CD4-positive, alpha-beta T cell treated with Interleukin-2 at 100 ng/mL for 4 hours (primary cell): ENCODE measurements at regions not wholly inside any gene's neighbourhood (a gene's known extent, or its start where the extent isn't known, plus 50 kb on each side); places are given as distances from the start of the nearest gene placed in this dataset.
"Not testable (repeated sequence)": the region's sequence is repeated elsewhere in the genome, so short reads cannot be mapped to it uniquely, and the experiment has no call there.

Experiments used
- DNase-seq: peaks from one replicate; pipeline ENCODE4 v3.0.0-alpha.2; 2020; ENCODE audit warnings: low spot score

DNA sequence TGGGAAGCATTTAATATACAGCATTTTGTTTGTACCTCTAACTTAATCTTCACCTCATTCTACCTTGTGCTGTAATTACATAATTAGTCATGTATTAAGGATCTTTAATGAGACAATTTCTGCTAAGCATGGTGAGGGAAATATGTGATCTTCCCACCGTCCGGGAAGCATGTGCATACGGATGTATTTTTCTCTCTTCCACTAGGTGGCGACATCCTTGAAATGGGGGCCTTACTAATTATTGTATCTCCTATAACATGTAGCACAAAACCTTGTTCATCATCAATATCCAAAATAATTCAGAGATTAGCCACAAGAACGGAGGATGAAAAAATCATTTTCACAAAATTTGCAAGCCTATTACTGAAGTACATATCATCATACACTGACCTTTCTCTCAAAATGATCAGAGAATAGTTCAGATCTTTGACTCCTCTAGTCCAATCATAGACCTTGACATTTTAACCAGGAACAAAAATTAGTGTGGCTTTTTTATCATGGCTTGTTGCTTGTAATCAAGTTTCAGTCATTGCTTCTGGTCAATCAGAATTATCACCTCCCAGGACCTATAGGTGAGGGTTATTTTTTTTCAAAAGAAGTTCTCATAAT is 148.9 kb upstream of the GBE1 start:
- DNase-seq: peak; percentile 38

DNA sequence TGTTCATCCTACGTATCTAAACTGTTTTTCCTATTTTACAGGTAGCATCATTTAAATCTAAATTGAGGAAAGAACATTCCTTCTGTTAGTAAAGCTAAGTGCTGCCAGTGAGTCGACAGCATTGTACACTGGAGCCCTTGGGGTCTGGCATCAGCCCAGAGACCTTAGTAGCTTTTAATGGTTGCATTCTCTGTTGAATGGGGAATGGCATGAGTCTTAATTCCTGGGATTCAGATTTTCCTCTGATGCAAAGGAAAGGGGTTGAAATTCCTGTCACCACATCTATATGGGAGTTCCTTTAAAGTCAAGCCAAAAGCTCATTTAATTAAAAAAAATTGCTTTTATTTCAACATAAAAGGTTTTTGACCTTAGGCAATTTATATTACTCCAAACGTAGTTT is 148.4 kb upstream of the GBE1 start:
- DNase-seq: no peak

DNA sequence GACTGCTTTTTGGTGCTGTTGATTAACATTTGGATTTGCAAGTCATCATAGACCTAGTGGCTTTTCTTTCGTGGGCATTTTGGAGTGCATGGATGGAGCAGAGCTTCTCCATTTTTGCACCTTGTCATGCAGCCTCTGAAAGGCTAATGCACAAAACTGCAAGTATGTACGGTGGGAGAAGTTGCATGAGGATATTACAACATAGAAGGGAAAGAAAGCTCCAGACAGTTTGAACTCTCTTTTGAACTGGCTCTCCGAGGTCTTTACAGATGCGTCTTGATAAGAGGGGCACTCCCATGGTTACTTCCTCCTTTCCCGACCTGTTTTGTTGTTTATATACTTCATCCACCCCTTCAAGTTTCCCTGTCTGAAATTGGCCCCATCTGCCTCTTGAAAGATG is 147.1 kb upstream of the GBE1 start:
- no peak for DNase-seq

DNA sequence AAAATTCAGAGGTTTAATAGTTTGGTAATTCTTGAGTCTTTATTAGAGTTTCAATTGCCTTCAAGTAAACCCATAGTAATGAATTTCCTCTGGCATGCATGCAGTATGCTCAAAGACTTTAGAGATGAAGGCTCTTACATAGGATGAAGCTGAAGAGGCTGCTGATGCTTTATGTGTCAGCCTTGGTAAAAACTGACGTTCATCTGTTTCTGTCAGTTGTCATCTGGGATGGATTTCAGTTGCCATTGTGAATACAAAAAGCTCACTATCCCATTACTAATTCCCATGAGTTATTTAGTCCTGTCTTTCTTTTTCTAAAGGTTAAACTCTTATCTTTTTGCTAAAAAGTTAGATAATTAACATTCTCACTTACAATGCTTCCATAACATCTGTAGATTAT is 136.9 kb upstream of the GBE1 start:
- no peak for DNase-seq

DNA sequence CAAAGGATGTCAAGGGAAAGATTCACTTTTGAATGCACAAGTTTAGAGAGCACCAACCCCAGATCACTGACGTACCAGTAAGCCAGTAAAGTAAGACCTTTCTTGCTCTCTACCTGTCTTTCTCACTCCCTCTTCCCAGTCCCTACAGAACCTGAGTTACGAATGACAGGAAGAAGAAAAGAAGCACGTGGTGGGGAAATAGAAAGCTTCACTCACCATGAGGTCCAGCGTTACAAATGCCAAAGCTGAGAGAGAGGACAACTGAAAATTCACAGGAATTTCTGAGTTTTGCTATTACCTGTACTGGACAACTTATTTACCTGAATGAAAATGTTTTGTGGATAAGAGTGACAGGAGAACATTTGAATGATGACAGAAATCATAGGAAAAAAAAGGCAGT is 133.2 kb upstream of the GBE1 start:
- no peak for DNase-seq

DNA sequence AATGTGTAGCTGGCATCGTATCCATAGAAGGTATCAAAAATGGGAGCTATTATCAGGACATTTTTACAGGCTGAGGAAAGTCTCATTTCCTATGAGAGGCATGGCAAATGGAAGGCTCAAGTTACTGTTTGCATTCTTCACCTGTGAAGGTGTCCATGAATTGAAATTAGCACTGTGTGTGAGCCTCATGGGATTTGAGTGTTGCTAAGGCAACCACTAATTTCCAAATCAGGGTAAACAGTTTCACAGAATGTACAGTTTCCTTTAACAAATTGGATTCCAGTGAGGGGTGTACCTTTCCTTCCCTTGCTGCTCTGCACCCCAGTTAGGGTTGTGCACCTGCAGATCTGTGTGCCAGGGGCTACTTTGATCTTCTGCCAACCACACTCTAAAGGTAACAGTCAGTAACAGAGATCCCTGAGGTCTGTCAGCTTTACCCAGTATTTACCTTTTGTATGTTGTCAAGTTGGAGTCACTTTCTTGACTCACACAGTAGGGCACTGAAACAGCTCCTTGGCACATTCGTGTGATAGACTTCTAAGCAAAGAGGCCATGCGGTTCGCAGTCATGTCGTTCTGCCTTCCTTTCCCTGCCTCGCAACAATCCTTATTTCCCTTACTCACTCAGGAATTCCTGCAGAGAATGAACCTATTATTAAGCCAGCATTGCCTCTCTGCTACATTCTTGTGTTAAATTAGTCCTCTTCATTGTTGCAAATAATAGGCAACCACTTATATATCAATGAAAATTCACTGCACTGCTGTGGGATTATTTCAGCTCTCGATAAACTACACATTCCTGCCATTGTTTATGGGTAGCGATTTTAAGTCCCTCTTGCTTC is 129.8 kb upstream of the GBE1 start:
- no peak for DNase-seq

DNA sequence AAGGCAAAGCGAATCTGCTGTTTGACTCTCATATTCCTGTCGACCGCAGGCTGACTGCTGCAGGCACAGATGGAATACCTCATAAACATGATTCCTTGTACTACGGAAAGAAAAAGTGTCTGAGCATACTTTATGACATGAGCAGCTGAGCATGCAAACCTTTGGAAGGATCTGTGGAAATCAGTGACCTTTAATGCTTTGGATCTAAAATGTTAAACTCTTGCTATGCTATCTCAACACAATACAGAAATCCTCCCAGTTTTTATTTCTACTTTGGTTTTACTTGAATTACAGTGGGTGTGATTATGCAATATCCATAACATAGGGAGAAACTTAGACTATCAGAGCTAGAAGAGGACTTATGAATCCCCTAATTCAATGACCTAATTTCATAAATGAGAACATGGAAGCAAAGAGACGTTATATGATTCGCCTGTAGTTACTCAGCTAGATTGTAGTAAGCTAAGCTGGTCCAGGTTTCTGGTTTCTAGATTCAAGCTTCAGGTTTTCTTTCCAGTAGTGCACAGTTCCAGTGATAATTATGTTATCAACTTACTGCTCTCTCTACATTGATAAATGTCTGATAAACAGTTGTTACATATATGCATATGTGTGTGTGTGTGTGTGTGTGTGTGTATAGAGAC is 127.6 kb upstream of the GBE1 start:
- DNase-seq: no peak

DNA sequence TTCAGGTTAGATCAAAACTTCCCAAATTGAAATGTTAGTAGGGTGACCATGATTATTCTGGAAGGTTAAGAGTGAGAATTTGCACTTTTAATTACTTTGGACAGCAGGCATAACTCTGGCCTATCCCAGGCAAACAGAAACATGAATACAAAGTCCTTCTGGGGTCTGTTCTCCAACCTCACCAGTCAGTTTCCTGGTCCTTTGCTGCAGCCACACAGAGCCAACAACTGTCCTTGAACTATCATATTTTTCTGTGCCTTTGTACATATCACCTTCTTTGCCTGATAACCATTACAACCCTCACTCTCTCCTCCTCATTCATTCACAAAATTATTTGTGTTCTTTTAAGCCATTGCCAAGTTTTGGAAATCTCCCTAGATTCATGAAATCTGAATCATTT is 126.0 kb upstream of the GBE1 start:
- DNase-seq: no peak

DNA sequence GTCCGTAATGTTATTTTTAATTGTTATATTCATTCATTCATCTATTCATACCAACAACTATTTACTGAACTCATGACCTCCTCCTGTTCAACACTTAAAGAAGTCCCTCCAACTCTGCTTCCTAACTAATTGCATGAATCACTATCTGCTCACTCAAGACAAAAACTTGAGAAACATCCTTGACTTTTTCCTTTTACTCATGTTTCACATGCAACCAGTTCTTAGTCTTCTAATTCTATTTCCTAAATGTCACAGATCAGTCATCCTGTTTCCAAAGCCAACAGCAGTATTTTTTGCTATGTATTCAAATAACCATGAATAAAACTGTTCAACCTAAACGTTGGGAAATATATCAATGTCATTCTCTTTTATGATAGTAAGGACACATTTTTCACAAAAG is 124.6 kb upstream of the GBE1 start:
- no peak for DNase-seq

DNA sequence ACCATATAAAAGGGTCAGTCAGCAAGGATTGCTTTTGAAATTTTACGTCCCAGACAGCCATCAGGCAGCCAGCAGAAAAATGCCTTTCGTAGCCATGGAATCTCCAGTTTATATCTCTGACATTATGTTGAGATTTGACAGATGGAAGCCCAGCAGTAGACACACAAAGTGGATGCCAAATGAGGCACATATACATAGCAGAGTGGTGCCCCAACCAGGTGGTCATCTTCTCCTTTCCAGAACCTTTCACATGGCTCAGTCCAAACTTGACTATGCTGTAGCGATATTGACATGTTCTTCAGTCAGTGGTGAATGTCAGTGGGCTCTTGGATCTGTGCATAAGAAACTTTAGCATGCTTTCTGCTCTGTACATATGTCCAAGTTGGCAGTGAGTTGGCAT is 123.3 kb upstream of the GBE1 start:
- no peak for DNase-seq

DNA sequence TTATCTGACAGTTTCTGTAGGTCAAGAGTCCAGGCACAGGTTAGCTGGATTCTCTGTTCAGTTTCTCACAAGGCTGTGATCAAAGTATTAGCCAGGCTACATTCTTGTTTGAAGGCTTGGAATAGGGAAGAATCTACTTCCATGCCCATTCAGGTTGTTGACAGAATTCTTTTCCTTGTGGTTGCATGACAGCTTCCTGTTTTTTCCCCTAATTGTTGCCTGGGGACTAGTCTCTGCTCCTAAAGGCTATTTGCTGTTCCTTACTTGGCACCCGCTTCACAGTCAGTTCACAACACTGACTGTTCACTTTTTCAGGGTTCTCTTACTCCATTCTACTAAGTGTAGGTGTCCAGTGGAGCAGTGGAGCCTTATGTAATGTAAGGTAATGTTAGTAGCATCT is 115.4 kb upstream of the GBE1 start:
- no peak for DNase-seq

DNA sequence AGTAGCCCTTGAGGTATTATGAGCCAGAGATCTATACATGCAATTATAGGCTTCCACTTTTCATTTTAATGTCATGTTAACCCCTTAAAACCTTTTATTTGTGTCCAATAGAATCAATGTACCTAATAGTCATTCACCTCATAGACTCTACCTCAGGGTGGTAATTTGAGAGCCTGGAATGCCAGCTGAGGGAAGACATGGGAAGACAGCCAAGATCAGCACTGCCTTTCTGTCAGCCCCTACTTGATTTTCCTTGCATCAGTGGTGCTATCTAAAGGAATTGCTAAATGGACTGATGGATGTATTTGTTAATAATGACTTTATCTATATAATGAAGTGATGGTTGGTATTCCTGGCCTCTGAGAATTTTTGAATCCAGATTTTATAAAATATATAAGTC is 113.3 kb upstream of the GBE1 start:
- DNase-seq: no peak

DNA sequence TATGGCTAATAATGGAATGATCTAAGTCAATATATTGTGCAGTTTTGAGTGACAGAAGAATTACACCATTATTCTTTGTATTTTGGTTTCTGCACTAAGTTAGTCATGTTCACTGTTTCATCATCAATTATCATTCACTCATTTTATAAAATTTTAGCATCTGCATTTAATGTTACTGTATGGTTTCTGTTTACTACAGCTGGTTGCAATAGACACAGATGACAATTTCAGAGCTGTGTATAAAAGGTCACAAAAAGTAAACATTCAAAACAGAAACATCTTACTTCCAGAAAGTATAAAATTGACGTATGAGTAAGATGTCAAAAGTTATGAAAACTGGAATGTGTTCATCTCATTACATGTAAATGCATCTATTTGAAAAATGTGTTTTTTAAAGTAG is 111.1 kb upstream of the GBE1 start:
- no peak for DNase-seq

DNA sequence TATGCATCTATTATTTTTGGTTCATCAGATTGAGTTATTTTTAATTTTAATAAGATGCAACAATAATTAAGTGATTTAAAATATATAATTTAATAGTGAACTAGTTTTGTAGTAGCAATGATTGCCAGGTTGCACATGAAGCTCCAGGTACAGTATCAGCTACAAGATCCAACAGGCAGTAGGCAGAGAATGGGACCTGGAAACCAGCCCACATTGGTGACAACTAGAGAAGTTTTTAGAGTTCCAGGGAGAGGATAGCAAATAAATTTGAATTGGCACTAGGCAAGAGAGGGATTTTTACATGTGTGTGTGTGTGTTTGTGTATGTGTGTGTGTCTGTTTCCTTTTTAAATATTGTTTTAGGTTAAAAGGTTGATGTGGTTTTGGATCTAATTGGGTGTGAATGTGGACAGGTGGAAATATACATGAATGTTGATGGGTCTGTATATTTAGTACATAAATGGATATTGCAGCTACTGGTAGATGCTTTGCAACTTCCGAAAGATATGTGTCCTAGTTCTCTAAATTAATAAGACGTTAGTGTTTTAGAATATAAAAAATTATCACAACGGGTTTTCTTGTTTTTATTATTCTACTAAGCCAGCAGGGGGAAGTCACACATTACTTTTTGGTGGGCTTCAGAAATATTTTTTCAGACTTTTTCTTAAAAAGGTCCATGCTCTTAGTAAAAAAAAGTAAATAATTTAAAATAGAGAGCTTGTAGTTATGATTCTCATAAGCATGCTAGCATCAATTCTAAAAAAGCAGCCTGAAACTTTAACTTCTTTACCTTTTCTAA is 110.1 kb upstream of the GBE1 start:
- DNase-seq: no peak

DNA sequence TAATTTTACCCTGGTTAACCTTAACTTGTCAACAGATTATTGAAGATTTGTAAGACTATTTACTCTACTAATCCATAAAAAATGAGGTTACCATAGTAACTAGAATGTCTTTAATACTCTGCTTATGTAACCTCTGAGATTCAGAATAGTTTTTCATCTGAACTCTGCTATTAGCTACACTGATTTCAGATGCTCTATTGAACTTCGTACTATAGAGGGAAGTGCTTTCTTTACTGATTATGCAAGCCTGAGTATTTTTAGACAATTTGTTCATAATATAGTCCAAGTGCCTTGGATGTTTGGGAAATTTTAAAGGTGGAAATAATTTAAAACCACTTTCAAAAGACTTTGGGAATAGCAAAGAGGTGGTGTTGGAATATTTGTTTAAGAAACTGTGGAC is 107.9 kb upstream of the GBE1 start:
- no peak for DNase-seq

DNA sequence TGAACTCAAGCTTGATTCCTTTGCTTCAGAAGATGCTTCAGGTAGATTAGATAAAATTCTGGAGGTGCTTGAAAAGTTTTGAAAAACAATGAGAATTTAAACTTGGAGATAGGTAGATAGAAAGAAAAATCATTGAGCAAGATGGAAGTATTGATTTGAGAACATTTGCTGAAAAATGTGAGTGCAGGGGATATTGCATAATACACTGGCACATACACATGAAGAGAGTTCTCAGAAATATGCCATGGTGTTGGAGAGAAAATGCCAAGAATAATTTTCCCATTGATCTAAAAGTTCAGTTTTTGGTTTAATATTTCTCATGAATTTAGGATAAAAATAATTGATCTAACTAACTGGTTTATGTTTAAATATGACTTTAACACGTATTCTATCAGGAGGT is 107.2 kb upstream of the GBE1 start:
- no peak for DNase-seq

DNA sequence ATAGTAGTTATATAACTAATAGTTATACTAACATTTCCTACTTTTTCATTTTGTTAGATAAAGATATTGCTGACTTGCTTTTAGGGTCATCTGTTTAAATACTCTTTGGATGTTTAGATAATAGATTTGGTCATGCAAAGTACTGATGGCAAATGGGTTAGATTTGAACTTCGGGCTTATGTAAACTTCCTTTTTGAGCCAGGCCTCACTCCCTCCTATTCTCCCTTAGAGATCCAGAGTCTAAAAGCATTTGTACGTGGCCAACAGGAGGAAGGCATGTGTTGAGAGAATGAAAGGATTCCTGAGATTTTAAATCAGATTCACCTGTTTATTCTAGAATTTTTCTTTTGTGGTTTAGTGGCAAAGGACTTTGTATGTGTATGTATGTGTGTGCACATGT is 106.4 kb upstream of the GBE1 start:
- DNase-seq: no peak

DNA sequence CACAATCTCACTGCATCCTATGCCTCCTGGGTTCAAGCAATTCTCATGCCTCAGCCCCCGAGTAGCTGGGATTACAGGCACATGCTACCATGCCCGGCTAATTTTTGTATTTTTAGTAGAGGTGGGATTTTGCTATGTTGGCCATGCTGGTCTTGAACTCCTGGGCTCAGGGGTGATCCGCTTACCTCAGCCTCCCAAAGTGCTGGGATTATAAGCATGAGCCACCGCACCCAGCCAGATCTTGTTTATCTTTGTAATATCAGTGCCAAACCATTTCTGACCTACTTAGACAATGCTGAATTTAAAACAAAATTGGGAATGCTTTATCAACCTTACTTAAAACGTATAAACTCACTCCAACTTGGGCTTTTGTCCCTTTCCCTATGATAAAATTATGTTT is 103.7 kb upstream of the GBE1 start:
- not testable (repeated sequence) for DNase-seq

DNA sequence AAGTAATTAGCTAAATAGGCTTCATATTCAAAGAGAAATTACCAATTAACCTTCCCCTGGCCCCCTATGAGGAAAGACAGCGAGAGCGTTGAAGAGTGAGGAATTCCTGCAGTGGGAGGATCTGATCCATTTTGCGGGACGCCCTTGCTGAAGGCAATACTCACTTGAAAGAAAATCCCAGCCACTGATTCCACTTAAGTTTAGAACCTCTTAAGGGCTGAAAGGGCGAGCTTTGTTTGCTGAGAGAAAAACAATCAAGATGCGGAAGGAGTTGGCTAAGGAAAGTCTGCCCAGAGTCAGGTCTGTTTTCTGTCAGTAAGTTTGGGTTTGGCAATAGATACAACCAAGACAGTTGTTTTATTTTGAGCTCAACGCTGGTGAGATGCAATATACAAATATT is 102.8 kb upstream of the GBE1 start:
- DNase-seq: no peak

DNA sequence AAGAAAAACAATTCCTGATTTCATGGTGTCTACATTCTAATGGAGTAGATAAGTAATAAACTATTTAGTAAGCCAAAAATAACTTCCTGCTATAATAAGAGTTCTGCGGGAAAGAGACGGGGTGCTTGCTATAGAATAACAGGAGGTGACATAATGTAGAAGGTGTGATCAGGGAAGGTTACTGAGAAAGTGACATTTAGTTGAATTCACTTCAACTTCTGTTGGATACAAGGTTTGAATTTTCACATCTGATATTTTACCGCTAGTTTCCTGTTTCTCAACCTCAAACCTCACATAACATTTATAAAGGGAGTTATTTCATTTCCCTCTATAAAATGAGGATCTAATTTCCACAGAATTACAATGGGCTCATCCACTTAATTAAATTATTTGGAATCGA is 102.3 kb upstream of the GBE1 start:
- DNase-seq: no peak

DNA sequence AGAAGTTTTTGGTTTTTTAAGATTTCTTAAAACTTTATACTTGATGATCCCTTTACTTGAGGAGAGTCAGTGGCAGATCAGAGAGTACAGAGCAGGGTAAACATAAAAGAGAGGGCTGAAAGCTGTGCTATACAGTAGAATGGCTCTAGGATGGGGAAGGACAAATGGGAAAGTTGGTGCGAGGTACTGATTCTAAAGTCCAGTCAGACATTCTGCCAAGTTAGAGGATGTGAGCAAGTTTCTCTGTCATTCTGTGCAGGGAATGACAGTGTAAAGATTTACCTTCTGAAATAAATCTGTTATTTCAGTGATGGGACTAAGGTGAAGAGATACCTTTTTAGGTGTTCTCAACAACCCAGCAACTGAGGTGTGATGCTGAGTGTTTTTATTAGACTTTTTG is 100.1 kb upstream of the GBE1 start:
- DNase-seq: no peak

DNA sequence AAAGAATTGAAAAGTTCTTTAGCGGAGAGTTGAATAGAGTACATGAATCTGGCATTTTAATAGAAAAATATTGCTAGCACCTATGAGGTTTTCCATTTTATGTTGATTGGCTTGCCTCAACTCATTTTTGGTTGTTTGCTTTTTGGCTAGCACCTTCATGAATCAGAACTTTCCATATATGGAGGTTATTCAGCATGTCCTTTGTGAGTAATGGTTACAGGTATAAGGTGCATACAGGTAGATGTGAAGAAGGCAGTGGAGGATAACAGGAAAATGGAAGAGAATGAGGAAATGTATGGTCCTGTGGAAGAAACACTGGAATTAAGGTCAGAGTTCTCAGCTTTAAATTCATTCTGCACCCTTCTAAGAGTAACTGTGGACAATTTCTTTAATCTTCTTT is 98.1 kb upstream of the GBE1 start:
- no peak for DNase-seq

DNA sequence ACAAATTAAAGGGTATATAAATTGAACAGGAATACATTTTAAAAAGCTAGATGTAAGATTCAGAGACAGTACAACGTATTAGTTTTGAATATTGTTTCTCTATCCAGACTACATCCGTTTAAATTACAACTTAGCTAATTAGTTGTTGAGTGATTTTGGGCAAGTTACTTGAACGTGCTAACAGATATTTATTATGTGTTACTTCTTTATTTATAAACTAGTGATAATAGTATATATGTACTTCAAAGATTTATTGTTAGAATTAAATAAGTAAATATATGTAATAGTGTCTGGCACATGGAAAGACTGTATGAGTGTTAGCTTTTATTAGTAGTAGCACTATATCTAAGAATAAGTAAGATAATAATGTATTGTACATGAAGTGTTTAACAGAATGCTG is 92.0 kb upstream of the GBE1 start:
- DNase-seq: no peak
